SK-N-SH (cell line): ENCODE measurements at regions not wholly inside any gene's neighbourhood (a gene's known extent, or its start where the extent isn't known, plus 50 kb on each side); places are given as distances from the start of the nearest gene placed in this dataset.

ENCODE experiments used
- CTCF ChIA-PET: fragments of 300-600, 350-600 bp; formaldehyde crosslinking; extraction: SDS; loops from one replicate; lab custom pipeline; 2021; lab: Yijun Ruan, JAX
- POLR2A ChIA-PET: fragments of 350-600 bp; sonication (Branson Sonifier 250); formaldehyde crosslinking; extraction: SDS; loops from one replicate; lab custom pipeline; 2020; ENCODE audit warnings: antibody characterized with exemption, inconsistent platforms; lab: Yijun Ruan, JAX
- DNase-seq: peaks from one replicate; pipeline ENCODE4 v3.0.0; 2012
- H2AFZ ChIP-seq: fragments of 200-600 bp; sonication (generic); 2 replicates; pipeline ENCODE4 v1.8.1; 2016; ENCODE audit warnings: antibody characterized with exemption, mild to moderate bottlenecking, low read depth
- H3F3A ChIP-seq: fragments of 200-600 bp; sonication (generic); replicated peaks from 2 replicates; pipeline ENCODE3; 2016; ENCODE audit warnings: antibody characterized with exemption, mild to moderate bottlenecking; ENCODE audit not compliant: insufficient read depth
- H3K27ac ChIP-seq, 2 experiments: fragments of 200-500 bp in 1 of 2; fragments of 200-600 bp in 1 of 2; sonication (Bioruptor generic) in 1 of 2; sonication (generic), shearing (Covaris generic) in 1 of 2; 2 replicates each; pipeline versions ENCODE4 v1.5.1 to v1.6.1; 2014 to 2016; ENCODE audit warnings: low read depth in 2 of 2, inconsistent platforms in 1 of 2, low read length in 1 of 2, mild to moderate bottlenecking in 1 of 2, mixed read lengths in 1 of 2
- H3K27me3 ChIP-seq: fragments of 200-600 bp; sonication (generic), shearing (Covaris generic); 2 replicates; pipeline ENCODE4 v1.6.1; 2016; ENCODE audit warnings: mixed run types; ENCODE audit not compliant: insufficient read depth
- H3K36me3 ChIP-seq, 2 experiments: fragments of 200-500 bp in 1 of 2; fragments of 200-600 bp in 1 of 2; sonication (Bioruptor generic) in 1 of 2; sonication (generic) in 1 of 2; replicated peaks in 1 of 2; 2 replicates each; pipeline versions ENCODE3 to v1.5.1; 2014 to 2016; ENCODE audit warnings: low read length in 1 of 2, mild to moderate bottlenecking in 1 of 2; ENCODE audit not compliant: insufficient read depth in 2 of 2, control insufficient read depth in 1 of 2
- H3K4me1 ChIP-seq, 2 experiments: fragments of 200-500 bp in 1 of 2; fragments of 200-600 bp in 1 of 2; sonication (Bioruptor generic) in 1 of 2; sonication (generic), shearing (Covaris generic) in 1 of 2; 2 replicates each; pipeline versions ENCODE4 v1.5.1 to v1.6.1; 2014 to 2016; ENCODE audit warnings: low read depth in 1 of 2, low read length in 1 of 2, mixed run types in 1 of 2; ENCODE audit not compliant: insufficient read depth in 2 of 2, control insufficient read depth in 1 of 2
- H3K4me2 ChIP-seq: fragments of 200-600 bp; sonication (generic), shearing (Covaris generic); 2 replicates; pipeline ENCODE4 v1.6.1; 2017; ENCODE audit warnings: mixed run types
- H3K4me3 ChIP-seq, 2 experiments: fragments of 200-500 bp in 1 of 2; fragments of 200-600 bp in 1 of 2; sonication (Bioruptor generic) in 1 of 2; sonication (generic), shearing (Covaris generic) in 1 of 2; 2 replicates each; pipeline versions ENCODE4 v1.5.1 to v1.8.1; 2014 to 2016; ENCODE audit warnings: low read depth in 2 of 2, inconsistent platforms in 1 of 2, low read length in 1 of 2, mild to moderate bottlenecking in 1 of 2, mixed read lengths in 1 of 2, moderate library complexity in 1 of 2
- H3K79me2 ChIP-seq: fragments of 200-600 bp; sonication (generic); 2 replicates; pipeline ENCODE4 v1.8.1; 2017; ENCODE audit warnings: mild to moderate bottlenecking; ENCODE audit not compliant: insufficient read depth
- H3K9ac ChIP-seq: fragments of 200-600 bp; sonication (generic); 2 replicates; pipeline ENCODE4 v1.6.1; 2017; ENCODE audit warnings: mixed run types
- H3K9me2 ChIP-seq: fragments of 200-600 bp; sonication (generic); 2 replicates; pipeline ENCODE4 v1.6.1; 2017; ENCODE audit warnings: mixed run types
- H3K9me3 ChIP-seq: fragments of 200-600 bp; sonication (generic); 2 replicates; pipeline ENCODE4 v1.6.1; 2017; ENCODE audit warnings: mixed run types, mild to moderate bottlenecking, moderate library complexity
- H4K20me1 ChIP-seq: fragments of 200-600 bp; sonication (generic); 2 replicates; pipeline ENCODE4 v1.6.1; 2017; ENCODE audit warnings: mild to moderate bottlenecking, mixed run types; ENCODE audit not compliant: insufficient read depth
- ELF1 ChIP-seq: IDR thresholded peaks from 2 replicates; pipeline ENCODE4 v1.4.0; 2012
- FOXM1 ChIP-seq: IDR thresholded peaks from 2 replicates; pipeline ENCODE4 v1.4.0; 2012; ENCODE audit warnings: low read depth, mild to moderate bottlenecking
- GATA2 ChIP-seq: sonication (generic); formaldehyde crosslinking; IDR thresholded peaks from 2 replicates; pipeline ENCODE4 v1.5.0; 2020; ENCODE audit warnings: mild to moderate bottlenecking, missing genetic modification reagents
- JUND ChIP-seq: IDR thresholded peaks from 2 replicates; pipeline ENCODE4 v1.4.0; 2012
- NFIC ChIP-seq: IDR thresholded peaks from 2 replicates; pipeline ENCODE4 v1.4.0; 2012; ENCODE audit warnings: borderline replicate concordance
- NRF1 ChIP-seq: IDR thresholded peaks from 2 replicates; pipeline ENCODE4 v1.6.1; 2012; ENCODE audit warnings: low read depth, mild to moderate bottlenecking, low read length
- POLR2AphosphoS5 ChIP-seq: IDR thresholded peaks from 2 replicates; pipeline ENCODE4 v1.6.1; 2012; ENCODE audit warnings: low read depth, low read length
- RAD21 ChIP-seq: IDR thresholded peaks from 2 replicates; pipeline ENCODE4 v1.6.1; 2012; ENCODE audit warnings: mild to moderate bottlenecking, low read length
- RCOR1 ChIP-seq: fragments of 150-350 bp; IDR thresholded peaks from 2 replicates; pipeline ENCODE4 v1.6.1; 2017; ENCODE audit warnings: antibody characterized with exemption, low read length
- RFX5 ChIP-seq: IDR thresholded peaks from 2 replicates; pipeline ENCODE4 v1.6.1; 2012; ENCODE audit warnings: mild to moderate bottlenecking, improper control_type of control experiment, low read length
- SIN3A ChIP-seq: IDR thresholded peaks from 2 replicates; pipeline ENCODE4 v1.6.1; 2012; ENCODE audit warnings: low read depth, mild to moderate bottlenecking, low read length, moderate library complexity, borderline replicate concordance
- TAF1 ChIP-seq: IDR thresholded peaks from 2 replicates; pipeline ENCODE4 v1.6.1; 2012; ENCODE audit warnings: low read depth, mild to moderate bottlenecking, low read length, moderate library complexity, borderline replicate concordance
- TCF12 ChIP-seq: IDR thresholded peaks from 2 replicates; pipeline ENCODE4 v1.4.0; 2012
- YY1 ChIP-seq: IDR thresholded peaks from 2 replicates; pipeline ENCODE4 v1.4.0; 2012; ENCODE audit warnings: low read depth, mild to moderate bottlenecking
- WGBS: methylation state at CpG from one replicate; pipeline ENCODE4 v1.1.6; 2017; ENCODE audit warnings: low lambda C conversion rate; 5-methylcytosine and 5-hydroxymethylcytosine counted together
- TF ChIP-seq, protein P1 (sequence below): IDR thresholded peaks from 2 replicates; pipeline ENCODE4 v1.4.0; 2012; ENCODE audit warnings: low read depth, borderline replicate concordance
- TF ChIP-seq, protein P2 (sequence below): fragments of 150-350 bp; IDR thresholded peaks from 2 replicates; pipeline ENCODE4 v1.6.1; 2016; ENCODE audit warnings: mild to moderate bottlenecking, low read depth, low read length
- TF ChIP-seq, protein P3 (sequence below): IDR thresholded peaks from 2 replicates; pipeline ENCODE4 v1.4.0; 2012; ENCODE audit warnings: low read depth, borderline replicate concordance
- TF ChIP-seq, protein P4 (sequence below): fragments of 150-350 bp; IDR thresholded peaks from 2 replicates; pipeline ENCODE4 v1.6.1; 2017; ENCODE audit warnings: antibody characterized with exemption, low read length, low read depth, borderline replicate concordance
- TF ChIP-seq, protein P5 (sequence below): fragments of 200-600 bp; sonication (generic); IDR thresholded peaks from 2 replicates; pipeline ENCODE4 v1.6.1; 2017; ENCODE audit warnings: antibody characterized with exemption, mild to moderate bottlenecking, moderate library complexity

DNA sequence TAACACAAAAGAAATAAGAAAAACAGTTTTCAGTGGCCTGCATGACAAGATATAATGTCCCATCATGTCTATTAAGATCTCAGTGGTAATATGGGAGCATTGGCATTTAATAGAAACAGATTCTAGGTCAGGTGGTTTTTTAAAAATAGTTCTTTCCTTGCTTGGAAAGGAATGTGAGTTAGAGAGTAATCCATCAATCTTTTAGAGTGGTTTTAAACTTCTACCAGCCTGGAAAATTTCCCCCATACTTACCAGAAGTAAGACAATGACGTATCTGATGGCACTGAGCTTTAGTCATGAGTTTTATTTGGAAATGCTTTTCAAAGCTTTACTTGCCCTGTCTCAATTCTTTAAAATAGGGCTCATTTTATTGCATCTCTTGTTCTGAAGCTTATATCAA is 441.7 kb upstream of the SMIM21 start:
- no peaks in the 10 kb centered on the region for H3K27me3 ChIP-seq

DNA sequence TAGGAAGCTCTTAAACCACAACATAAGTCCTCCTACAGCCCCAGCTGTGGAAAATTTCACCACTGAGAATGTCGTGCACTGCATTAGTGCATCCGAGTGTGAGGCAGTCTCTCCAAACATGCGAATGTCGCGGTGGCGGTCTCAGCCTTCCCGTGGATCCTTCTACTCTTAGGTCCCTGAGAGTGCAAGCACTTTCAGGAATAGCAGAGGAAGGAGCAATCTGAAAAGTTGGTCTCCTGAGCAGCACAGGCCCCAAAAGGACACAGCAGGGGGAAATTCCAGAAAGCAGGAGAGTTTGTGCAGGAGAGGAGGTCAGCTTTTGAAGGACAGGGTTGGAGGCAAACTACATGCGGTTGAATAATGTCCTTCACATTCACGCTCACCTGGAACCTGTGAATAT is 440.5 kb upstream of the SMIM21 start:
- WGBS, result 36% methylated on average over 9 of the region's 9 CpGs

More for the DNA sequence above, 441.7 kb upstream of the SMIM21 start:
- no peak for DNase-seq
- Histone ChIP-seq H2AFZ (no peak overlapping the region), H3K4me1 (no peaks in the 10 kb centered on the region), H3F3A (no peaks in the 10 kb centered on the region), H3K36me3 (no peaks in the 10 kb centered on the region), H3K9ac (no peak overlapping the region), H3K79me2 (no peaks in the 10 kb centered on the region), H3K4me3 (no peak overlapping the region), H4K20me1 (no peaks in the 10 kb centered on the region), H3K4me2 (no peak overlapping the region), H3K9me3 (no peaks in the 10 kb centered on the region), H3K27ac (no peak overlapping the region), H3K9me2 (no peaks in the 10 kb centered on the region)
- TF ChIP-seq SIN3A, result no peak
- TF ChIP-seq NFIC, result no peak
- TF ChIP-seq NRF1, result no peak
- TF ChIP-seq RAD21, result no peak
- no peak for TF ChIP-seq FOXM1
- ChIA-PET POLR2A (no interaction called here), CTCF (interaction anchor here (1.1 kb wide), 1 partner anchor 11 kb away, joined by 3 read pairs; no protein-coding TSS in a partner anchor)
- WGBS, result 10% methylated on average over 1 of the region's 1 CpG

More for the DNA sequence above, 440.5 kb upstream of the SMIM21 start:
- no peak overlapping the region for H3K27ac ChIP-seq
- DNase-seq, result no peak
- no peaks in the 10 kb centered on the region for H3K9me3 ChIP-seq
- no peak overlapping the region for H3K4me2 ChIP-seq
- H3K27me3 ChIP-seq, result no peaks in the 10 kb centered on the region
- no peak overlapping the region for H3K9ac ChIP-seq
- no peaks in the 10 kb centered on the region for H3K36me3 ChIP-seq
- H4K20me1 ChIP-seq, result no peaks in the 10 kb centered on the region
- CTCF ChIA-PET, result interaction anchor here (0.9 to 1.1 kb wide), 2 partner anchors 12 to 14 kb away, joined by 3 read pairs; no protein-coding TSS in a partner anchor
- TF ChIP-seq, protein P1, sequence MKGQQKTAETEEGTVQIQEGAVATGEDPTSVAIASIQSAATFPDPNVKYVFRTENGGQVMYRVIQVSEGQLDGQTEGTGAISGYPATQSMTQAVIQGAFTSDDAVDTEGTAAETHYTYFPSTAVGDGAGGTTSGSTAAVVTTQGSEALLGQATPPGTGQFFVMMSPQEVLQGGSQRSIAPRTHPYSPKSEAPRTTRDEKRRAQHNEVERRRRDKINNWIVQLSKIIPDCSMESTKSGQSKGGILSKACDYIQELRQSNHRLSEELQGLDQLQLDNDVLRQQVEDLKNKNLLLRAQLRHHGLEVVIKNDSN, result no peak
- TF ChIP-seq RFX5 (no peak), ELF1 (no peak), POLR2AphosphoS5 (no peak), FOXM1 (no peak), GATA2 (CRISPR knock-in tag) (no peak), JUND (no peak), RCOR1 (no peak), YY1 (no peak), TAF1 (no peak), RAD21 (no peak), TCF12 (no peak)
- TF ChIP-seq, protein P2, sequence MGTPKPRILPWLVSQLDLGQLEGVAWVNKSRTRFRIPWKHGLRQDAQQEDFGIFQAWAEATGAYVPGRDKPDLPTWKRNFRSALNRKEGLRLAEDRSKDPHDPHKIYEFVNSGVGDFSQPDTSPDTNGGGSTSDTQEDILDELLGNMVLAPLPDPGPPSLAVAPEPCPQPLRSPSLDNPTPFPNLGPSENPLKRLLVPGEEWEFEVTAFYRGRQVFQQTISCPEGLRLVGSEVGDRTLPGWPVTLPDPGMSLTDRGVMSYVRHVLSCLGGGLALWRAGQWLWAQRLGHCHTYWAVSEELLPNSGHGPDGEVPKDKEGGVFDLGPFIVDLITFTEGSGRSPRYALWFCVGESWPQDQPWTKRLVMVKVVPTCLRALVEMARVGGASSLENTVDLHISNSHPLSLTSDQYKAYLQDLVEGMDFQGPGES, result no peak
- TF ChIP-seq, protein P3, sequence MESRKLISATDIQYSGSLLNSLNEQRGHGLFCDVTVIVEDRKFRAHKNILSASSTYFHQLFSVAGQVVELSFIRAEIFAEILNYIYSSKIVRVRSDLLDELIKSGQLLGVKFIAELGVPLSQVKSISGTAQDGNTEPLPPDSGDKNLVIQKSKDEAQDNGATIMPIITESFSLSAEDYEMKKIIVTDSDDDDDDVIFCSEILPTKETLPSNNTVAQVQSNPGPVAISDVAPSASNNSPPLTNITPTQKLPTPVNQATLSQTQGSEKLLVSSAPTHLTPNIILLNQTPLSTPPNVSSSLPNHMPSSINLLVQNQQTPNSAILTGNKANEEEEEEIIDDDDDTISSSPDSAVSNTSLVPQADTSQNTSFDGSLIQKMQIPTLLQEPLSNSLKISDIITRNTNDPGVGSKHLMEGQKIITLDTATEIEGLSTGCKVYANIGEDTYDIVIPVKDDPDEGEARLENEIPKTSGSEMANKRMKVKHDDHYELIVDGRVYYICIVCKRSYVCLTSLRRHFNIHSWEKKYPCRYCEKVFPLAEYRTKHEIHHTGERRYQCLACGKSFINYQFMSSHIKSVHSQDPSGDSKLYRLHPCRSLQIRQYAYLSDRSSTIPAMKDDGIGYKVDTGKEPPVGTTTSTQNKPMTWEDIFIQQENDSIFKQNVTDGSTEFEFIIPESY, result no peak
- TF ChIP-seq, protein P4, sequence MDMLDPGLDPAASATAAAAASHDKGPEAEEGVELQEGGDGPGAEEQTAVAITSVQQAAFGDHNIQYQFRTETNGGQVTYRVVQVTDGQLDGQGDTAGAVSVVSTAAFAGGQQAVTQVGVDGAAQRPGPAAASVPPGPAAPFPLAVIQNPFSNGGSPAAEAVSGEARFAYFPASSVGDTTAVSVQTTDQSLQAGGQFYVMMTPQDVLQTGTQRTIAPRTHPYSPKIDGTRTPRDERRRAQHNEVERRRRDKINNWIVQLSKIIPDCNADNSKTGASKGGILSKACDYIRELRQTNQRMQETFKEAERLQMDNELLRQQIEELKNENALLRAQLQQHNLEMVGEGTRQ, result no peak
- TF ChIP-seq, protein P5, sequence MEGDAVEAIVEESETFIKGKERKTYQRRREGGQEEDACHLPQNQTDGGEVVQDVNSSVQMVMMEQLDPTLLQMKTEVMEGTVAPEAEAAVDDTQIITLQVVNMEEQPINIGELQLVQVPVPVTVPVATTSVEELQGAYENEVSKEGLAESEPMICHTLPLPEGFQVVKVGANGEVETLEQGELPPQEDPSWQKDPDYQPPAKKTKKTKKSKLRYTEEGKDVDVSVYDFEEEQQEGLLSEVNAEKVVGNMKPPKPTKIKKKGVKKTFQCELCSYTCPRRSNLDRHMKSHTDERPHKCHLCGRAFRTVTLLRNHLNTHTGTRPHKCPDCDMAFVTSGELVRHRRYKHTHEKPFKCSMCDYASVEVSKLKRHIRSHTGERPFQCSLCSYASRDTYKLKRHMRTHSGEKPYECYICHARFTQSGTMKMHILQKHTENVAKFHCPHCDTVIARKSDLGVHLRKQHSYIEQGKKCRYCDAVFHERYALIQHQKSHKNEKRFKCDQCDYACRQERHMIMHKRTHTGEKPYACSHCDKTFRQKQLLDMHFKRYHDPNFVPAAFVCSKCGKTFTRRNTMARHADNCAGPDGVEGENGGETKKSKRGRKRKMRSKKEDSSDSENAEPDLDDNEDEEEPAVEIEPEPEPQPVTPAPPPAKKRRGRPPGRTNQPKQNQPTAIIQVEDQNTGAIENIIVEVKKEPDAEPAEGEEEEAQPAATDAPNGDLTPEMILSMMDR, result no peak
- H3K9me2 ChIP-seq, result no peaks in the 10 kb centered on the region
- POLR2A ChIA-PET, result no interaction called here
- no peaks in the 10 kb centered on the region for H3F3A ChIP-seq
- no peaks in the 10 kb centered on the region for H3K4me1 ChIP-seq
- H3K4me3 ChIP-seq, result no peak overlapping the region
- H3K79me2 ChIP-seq, result no peaks in the 10 kb centered on the region
- H2AFZ ChIP-seq, result no peak overlapping the region
